Stimulated activated CD4-positive, alpha-beta T cell treated with anti-CD3 and anti-CD28 coated beads, Interleukin-12 subunit alpha, Interleukin-12 subunit beta, amount 100 ng/mL, for 24 hours (primary cell): ENCODE measurements at regions not wholly inside any gene's neighbourhood (a gene's known extent, or its start where the extent isn't known, plus 50 kb on each side); places are given as distances from the start of the nearest gene placed in this dataset.
"Not testable (repeated sequence)": the region's sequence is repeated elsewhere in the genome, so short reads cannot be mapped to it uniquely, and the experiment has no call there.

Experiments
- DNase-seq, 2 experiments: peaks; one replicate each; pipeline ENCODE4 v3.0.0-alpha.2; 2020; ENCODE audit warnings: low read depth in 2 of 2

DNA sequence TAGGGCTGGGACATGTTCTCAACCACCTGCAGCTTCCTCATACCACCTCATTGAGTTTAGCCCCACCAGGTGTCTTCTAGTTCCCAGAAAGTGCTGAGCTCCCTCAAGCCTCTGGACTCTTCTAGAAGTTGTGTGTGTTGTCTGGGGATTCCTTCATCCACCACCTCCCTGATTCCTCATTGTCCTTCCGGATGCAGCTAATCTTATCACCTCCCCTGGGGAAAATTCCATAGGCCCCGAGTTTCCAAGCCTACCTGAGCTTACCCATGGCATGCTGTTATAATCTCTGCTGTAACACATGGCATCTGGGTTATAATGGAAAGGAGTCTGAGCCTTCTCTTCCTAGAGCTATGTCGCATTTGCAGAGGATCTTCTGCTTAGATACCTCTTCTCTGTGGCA, 243.5 kb upstream of the SDK2 start:
- no peak for DNase-seq

GRCh38 chr17:73888862-73889261, 244.6 kb upstream of the SDK2 start:
- no peak for DNase-seq

GRCh38 chr17:73889439-73889838, 245.2 kb upstream of the SDK2 start:
- no peak for DNase-seq

DNA sequence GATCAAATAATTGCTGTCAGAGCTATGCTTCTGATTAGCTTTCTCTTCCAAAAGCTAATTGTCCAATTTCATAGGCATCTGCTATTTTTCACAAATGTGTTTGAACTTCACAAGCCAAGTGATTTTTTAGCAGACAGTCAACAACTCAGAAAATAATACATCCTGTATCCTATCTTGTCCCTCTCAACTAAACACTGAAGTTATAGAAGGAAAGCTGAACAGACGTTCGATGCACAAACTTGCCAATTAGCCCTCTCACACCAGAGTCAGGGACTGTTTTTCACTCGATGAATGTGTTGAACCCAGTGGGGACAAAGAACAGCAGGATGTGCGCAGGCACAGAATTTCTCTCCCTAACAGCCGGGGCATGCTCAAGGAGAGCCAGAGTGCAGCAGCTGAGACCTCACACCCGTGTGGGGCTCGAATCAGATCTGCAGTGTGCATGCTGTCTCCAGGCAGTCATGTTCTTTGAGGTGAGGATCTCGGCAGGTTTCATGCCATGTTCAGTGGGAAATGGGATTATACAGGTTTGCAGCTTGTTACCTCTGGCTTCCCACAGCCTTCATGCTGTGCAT, 246.7 kb upstream of the SDK2 start:
- no peak for DNase-seq

DNA sequence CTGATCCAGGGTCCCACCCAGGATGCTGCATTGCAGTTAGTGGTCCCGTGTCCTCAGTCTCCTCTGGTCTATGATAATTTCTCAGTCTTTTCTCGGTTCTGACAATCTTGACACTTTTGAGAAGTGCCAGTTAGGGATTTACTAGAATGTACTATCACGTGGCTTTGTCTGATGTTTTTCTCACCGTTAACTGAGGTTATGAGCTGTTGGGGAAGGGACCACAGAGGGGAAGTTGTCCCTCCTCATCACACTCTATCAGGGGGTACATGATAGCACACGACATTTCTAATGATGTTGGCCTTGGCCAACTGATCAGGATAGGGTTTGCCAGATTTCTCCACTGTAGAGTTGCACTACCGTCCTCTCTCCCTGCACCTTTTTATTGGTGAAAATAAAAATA, 250.9 kb upstream of the SDK2 start:
- DNase-seq = no peak

- no peak for DNase-seq
These were observed 252.7 kb upstream of the SDK2 start for GRCh38 chr17:73896966-73897365.

DNA sequence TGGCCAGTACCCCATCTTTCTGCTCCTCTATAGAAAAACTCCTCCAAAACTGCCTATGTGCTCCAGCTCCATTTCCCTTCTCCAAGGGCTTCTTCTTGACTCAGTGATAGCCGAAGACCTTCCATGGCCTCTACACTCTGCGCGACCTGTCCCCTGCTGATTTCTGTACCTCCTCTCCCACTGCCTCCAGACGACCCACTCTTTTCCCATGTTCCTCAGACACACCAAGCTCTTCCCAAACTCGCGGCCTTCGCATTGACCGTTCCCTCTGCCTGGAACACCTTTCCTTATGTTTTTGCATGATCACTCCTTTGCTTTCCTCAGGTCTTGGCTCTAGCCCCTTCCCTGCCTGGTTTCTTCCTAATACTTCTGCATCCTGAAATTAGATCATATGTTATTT, 255.6 kb upstream of the SDK2 start:
- no peak for DNase-seq

DNA sequence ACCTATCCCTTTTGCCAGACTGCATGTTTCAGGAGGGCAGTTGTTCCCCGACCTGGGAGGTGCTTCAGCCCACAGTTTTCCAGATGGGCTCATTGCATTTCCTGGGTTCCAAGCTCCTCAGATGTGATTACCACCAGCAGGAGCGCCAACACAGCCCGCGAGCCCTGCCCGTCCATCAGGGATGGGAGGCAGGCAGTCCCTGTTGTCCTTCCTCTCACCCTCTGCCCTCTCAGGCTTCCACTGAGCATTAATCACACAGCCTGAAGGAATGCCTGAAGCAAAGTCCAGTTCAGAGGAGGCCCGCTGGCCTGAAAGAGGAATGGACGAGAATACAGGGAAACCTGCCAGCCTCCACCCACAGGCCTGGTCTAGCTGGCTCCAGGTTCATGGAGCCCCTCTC, 256.3 kb upstream of the SDK2 start:
- DNase-seq = no peak

DNA sequence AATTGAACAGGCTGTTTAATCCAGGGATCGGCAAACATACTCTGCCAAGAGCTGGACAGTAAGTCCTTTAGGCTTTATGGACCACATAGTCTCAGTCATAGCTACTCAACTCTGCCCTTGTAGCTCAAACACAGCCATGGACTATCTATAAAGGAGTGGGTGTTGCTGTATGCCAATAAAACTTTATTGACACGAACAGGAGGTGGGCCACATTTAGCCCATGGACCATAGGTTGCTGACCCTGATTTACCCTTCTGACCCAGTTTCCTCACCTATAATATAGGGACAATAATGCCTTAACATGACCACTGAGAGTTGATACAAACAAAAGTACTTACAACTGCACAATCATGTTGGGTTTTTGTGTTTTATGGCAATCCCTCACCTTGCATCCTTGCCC, 257.0 kb upstream of the SDK2 start:
- DNase-seq = no peak

- peak in 1 of 2 experiments; percentile 22 for DNase-seq
These were observed 257.6 kb upstream of the SDK2 start for GRCh38 chr17:73901661-73902415.

DNA sequence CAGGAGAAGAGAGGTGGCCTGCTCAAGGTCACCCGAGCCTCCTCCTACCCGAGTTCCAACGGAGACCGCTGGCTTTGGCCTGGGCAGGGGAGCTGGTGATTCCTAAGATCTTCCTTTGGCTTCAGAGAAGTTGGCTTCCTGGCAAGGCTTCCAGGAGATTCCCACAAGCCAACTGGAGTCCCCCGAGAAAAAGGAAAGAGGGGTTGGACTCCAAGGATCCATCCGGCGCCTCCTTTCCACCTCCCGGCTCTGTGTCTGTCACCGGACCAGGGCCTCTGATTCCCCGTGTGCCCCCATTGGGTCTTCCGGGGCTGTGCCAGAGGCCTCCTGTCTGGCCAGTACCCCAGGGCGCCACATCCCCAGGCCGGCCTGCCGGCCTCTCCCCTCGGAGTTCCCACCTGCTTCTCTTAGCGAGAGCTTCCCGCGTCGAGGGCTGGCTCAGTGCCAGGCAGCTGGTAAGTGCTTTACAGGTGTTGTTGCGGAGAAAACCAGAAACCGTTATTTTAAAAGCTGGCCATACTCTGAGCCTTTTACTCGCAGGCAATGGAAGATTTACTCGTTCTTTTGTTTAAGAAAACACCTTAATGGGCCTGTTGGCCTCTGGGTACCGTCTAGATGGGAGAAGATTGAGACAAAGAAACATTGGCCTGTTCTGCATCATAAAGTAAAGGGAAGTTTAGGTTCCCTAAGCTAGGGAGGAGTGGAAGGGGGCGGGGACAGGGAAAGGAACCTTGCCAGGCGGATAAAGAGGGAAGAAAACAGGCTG, 258.4 kb upstream of the SDK2 start:
- no peak for DNase-seq

GRCh38 chr17:73906896-73907870, 262.9 kb upstream of the SDK2 start:
- no peak for DNase-seq

GRCh38 chr17:73909186-73909585, 264.9 kb upstream of the SDK2 start:
- no peak for DNase-seq

- DNase-seq = no peak
These were observed 266.0 kb upstream of the SDK2 start for GRCh38 chr17:73910206-73910605.

DNA sequence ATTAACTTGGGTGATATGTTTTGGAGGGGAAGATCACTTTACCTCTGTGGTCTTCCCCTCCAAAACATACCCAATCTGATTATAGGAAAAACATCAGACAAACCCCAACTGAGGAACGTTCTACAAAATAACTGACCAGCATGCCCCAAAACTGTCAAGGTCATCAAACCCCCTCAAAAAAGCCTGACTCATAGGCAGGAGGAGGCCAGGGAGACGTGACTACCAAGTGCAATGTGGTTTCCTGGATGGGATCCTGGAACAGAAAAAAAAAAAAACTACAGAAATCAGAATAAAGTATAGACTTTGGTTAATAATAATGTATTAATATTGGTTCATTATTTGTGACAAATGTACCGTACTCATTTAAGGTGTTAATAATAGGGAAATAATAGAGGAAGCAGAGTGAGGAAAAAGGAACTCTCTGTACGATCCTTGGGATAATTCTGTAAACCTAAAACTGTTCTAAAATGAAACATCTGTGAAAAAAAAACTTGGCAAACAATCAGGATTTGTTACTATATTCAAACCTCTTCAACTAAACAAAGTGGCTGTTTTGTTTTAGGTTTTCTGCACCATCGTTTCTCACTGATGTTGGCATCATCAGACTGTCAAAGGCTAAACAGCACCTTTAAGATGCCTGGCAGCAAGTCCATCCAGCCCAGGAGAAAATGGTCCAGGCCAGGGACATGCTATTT, 266.7 kb upstream of the SDK2 start:
- no peak for DNase-seq

DNA sequence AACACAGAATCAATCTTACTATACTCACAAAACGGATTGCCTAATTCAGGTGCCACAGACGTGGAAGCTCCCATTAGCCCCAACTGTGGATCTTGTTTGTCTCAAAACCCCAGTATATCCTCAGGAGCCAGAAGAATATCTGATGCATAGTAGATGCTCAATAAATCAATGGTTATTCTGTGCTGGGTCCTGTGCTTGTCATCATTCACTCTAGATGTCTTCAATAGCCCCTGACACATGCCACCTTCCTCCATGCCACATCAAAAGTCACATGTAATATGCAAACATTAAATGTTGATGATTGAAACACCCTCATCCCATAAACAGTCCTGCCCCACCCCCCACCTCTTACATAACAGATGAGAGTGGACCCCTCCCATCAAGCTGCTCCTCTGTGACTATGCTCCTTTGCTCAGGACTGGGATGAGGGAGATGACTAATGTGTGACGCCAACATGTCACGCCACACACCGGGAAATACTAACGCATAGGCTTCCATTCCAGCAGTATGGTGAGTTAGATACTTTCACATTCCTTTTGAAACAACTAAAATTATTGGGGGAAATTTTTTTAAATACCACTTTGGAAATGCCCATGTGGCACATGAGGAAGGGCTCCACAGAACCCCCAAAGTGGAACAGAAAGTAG, 267.6 kb upstream of the SDK2 start:
- no peak for DNase-seq

DNA sequence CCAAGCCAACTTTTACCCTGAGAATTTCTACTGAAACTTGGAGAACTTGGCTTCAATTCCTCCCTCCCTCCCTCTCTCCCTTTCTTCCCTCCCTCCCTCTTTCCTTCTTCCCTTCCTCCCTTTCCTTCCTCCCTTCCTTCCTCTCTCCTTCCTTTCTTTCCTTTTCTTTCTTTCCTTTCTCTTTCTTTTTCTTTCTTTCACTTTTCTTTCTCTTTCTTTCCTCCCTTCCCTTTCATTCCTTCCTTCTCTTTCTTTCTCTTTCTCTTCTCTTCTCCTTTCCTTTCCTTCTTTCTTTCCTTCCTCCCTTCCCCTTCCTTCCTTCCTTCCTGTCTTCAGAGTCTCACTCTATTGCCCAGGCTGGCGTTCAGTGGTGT, 268.1 kb upstream of the SDK2 start:
- DNase-seq = no peak

DNA sequence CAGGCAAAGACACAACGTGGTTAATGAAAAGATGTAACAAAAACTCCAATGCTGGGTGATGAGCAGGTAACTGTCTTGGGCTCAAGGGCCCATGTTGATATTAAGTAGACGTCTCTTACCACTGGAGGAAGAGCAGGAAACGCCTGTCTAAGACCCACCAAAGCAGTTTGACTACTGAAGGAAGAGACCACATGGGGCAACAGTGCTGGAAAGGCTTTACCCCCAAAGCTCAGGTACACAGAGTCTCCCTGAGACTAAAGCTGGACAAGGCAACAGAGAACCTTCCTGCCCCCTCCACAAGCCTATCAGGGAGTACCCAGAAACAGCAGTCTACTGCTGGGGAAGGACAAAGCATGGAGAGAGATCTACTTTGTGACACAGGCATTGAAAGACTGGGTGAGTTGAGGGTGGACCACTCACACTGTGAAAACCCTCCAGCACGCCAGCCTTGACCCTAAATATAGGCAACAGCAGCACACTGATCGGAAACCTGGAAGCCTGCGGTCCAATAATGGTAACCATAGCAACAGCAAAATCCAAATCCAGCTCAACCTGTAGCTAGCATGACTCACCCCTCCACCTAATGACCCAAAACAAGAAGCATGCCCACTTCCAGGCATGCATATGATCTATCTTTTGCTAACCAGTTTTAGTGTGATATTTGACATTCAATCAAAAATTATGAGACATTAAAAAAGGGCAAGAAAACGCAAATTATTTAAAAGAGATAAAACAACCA, 270.5 kb upstream of the SDK2 start:
- no peak for DNase-seq

DNA sequence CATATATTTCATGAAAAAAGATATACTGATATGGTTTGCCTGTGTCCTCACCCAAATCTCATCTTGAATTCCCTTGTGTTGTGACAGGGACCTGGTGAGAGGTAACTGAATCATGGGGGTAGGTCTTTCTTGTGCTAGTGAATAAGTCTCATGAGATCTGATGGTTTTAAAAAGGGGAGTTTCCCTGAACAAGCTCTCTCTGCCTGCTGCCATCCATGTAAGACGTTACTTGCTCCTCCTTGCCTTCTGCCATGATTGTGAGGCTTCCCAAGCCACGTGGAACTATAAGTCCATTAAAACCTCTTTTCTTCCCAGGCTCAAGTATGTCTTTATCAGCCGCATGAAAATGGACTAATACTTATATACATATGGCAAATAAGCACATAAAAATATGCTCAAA, 274.8 kb upstream of the SDK2 start:
- not testable (repeated sequence) for DNase-seq

GRCh38 chr17:73921306-73921705, 277.1 kb upstream of the SDK2 start:
- DNase-seq = no peak
